ENCODE measurements at regions not wholly inside any gene's neighbourhood (a gene's known extent, or its start where the extent isn't known, plus 50 kb on each side); places are given as distances from the start of the nearest gene placed in this dataset.

- no peaks in the 10 kb centered on the region for H4K20me1 ChIP-seq (ENCODE audit: insufficient read depth)
- H3K36me3 ChIP-seq (ENCODE audit: low read depth) = no peaks in the 10 kb centered on the region
- no peaks in the 10 kb centered on the region for H3K27me3 ChIP-seq (replicated peaks; ENCODE audit: insufficient read depth)
- DNase-seq = no peak
- WGBS, 2 experiments (ENCODE audit: low coverage in 1 of 2, low lambda C conversion rate in 2 of 2, missing lambda C conversion rate in 2 of 2) = 80 to 86% methylated on average over 9 of the region's 9 CpGs
- no peak overlapping the region for H3K4me2 ChIP-seq (ENCODE audit: unreplicated experiment)
- in situ Hi-C loops (cut with MboI) = no loop called here
- TF ChIP-seq EZH2 (IDR thresholded peaks at IDR 0.05; ENCODE audit: insufficient read depth, poor library complexity, severe bottlenecking) = no peak
- no peak for TF ChIP-seq EZH2phosphoT487 (IDR thresholded peaks at IDR 0.05; ENCODE audit: insufficient read depth, low read depth)
- no peak overlapping the region for H2AFZ ChIP-seq
- H3F3A ChIP-seq (ENCODE audit: insufficient read depth) = peaks cover 33% of the 10 kb centered on the region
- no peak overlapping the region for H3K9ac ChIP-seq
- no peaks in the 10 kb centered on the region for H3K79me2 ChIP-seq (ENCODE audit: insufficient read depth)
- H3K9me2 ChIP-seq (ENCODE audit: insufficient read depth) = no peaks in the 10 kb centered on the region
- H3K4me1 ChIP-seq (ENCODE audit: insufficient read depth) = peaks cover 32% of the 10 kb centered on the region
- no peak overlapping the region for H3K4me3 ChIP-seq
- H3K9me3 ChIP-seq (ENCODE audit: low read depth) = no peaks in the 10 kb centered on the region
- no peak overlapping the region for H3K27ac ChIP-seq
These were observed 132.9 kb downstream of the SLC30A10 start for GRCh38 chr1:219795363-219795917.

GRCh38 chr1:219794085-219794743 lies 134.1 kb downstream of the SLC30A10 start:
- Histone ChIP-seq H3K4me2 (ENCODE audit: unreplicated experiment) (no peak overlapping the region), H3K4me1 (ENCODE audit: insufficient read depth) (peaks cover 32% of the 10 kb centered on the region), H3K27me3 (replicated peaks; ENCODE audit: insufficient read depth) (no peaks in the 10 kb centered on the region), H3K36me3 (ENCODE audit: low read depth) (no peaks in the 10 kb centered on the region), H3K79me2 (ENCODE audit: insufficient read depth) (no peaks in the 10 kb centered on the region), H3F3A (ENCODE audit: insufficient read depth) (peaks cover 31% of the 10 kb centered on the region), H3K4me3 (no peak overlapping the region), H2AFZ (no peak overlapping the region), H3K27ac (no peak overlapping the region), H3K9me2 (ENCODE audit: insufficient read depth) (no peaks in the 10 kb centered on the region), H3K9me3 (ENCODE audit: low read depth) (no peaks in the 10 kb centered on the region), H3K9ac (no peak overlapping the region), H4K20me1 (ENCODE audit: insufficient read depth) (no peaks in the 10 kb centered on the region)
- WGBS, 2 experiments (ENCODE audit: low coverage in 1 of 2, low lambda C conversion rate in 2 of 2, missing lambda C conversion rate in 2 of 2) = 93 to 95% methylated on average over 8 of the region's 8 CpGs
- in situ Hi-C loops (cut with MboI) = no loop called here
- TF ChIP-seq EZH2 (IDR thresholded peaks at IDR 0.05; ENCODE audit: insufficient read depth, poor library complexity, severe bottlenecking) = no peak
- no peak for DNase-seq

GRCh38 chr1:219792337-219793021 lies 135.9 kb downstream of the SLC30A10 start:
- Histone ChIP-seq H3K4me2 (ENCODE audit: unreplicated experiment) (peak overlapping the region; percentile 16), H2AFZ (no peak overlapping the region), H3K4me3 (no peak overlapping the region), H3K9me2 (ENCODE audit: insufficient read depth) (no peaks in the 10 kb centered on the region), H3F3A (ENCODE audit: insufficient read depth) (peaks cover 16% of the 10 kb centered on the region; the same call in 1 of the 2 replicates), H3K9ac (no peak overlapping the region), H4K20me1 (ENCODE audit: insufficient read depth) (no peaks in the 10 kb centered on the region), H3K27ac (no peak overlapping the region), H3K79me2 (ENCODE audit: insufficient read depth) (no peaks in the 10 kb centered on the region), H3K4me1 (ENCODE audit: insufficient read depth) (peaks cover 20% of the 10 kb centered on the region), H3K9me3 (ENCODE audit: low read depth) (no peaks in the 10 kb centered on the region), H3K36me3 (ENCODE audit: low read depth) (no peaks in the 10 kb centered on the region), H3K27me3 (replicated peaks; ENCODE audit: insufficient read depth) (no peaks in the 10 kb centered on the region)
- in situ Hi-C loops (cut with MboI) = no loop called here
- peak; percentile 80 for DNase-seq
- no peak for TF ChIP-seq EZH2 (IDR thresholded peaks at IDR 0.05; ENCODE audit: insufficient read depth, poor library complexity, severe bottlenecking)
- TF ChIP-seq EZH2phosphoT487 (IDR thresholded peaks at IDR 0.05; ENCODE audit: insufficient read depth, low read depth) = no peak
- WGBS, 2 experiments (ENCODE audit: low coverage in 1 of 2, low lambda C conversion rate in 2 of 2, missing lambda C conversion rate in 2 of 2) = 6 to 11% methylated on average over 3 of the region's 3 CpGs

DNA sequence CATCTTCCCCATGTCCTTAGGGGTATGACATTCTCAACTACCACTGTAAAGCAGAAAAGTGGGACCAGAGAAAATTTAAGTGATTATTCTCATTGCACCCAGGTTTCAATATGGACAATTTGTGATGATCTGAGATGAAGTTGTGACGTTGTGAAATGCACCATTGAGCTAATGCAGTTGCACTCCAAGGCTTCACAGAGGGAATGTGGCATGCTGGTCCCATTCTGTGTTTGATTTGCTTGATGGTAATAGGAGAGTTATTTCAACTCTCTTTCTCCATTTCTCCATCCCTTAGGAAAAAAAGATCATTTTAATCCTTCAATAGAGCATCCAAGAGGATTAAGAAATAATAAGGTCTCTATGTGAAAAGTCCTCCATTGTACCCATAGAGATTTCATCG lies 136.6 kb downstream of the SLC30A10 start:
- no peak overlapping the region for H3K4me3 ChIP-seq
- H3K9me2 ChIP-seq (ENCODE audit: insufficient read depth) = no peaks in the 10 kb centered on the region
- WGBS, 2 experiments (ENCODE audit: low coverage in 1 of 2, low lambda C conversion rate in 2 of 2, missing lambda C conversion rate in 2 of 2) = 0 to 13% methylated on average over 2 of the region's 2 CpGs
- TF ChIP-seq EZH2phosphoT487 (IDR thresholded peaks at IDR 0.05; ENCODE audit: insufficient read depth, low read depth) = no peak
- no peak for TF ChIP-seq EZH2 (IDR thresholded peaks at IDR 0.05; ENCODE audit: insufficient read depth, poor library complexity, severe bottlenecking)
- H3K4me1 ChIP-seq (ENCODE audit: insufficient read depth) = peaks cover 20% of the 10 kb centered on the region
- H2AFZ ChIP-seq = no peak overlapping the region
- H3K27me3 ChIP-seq (replicated peaks; ENCODE audit: insufficient read depth) = no peaks in the 10 kb centered on the region
- no peaks in the 10 kb centered on the region for H3K79me2 ChIP-seq (ENCODE audit: insufficient read depth)
- no peaks in the 10 kb centered on the region for H3K9me3 ChIP-seq (ENCODE audit: low read depth)
- H3K27ac ChIP-seq = no peak overlapping the region
- DNase-seq = no peak
- H3F3A ChIP-seq (ENCODE audit: insufficient read depth) = peaks cover 14% of the 10 kb centered on the region; the same call in 1 of the 2 replicates
- in situ Hi-C loops (cut with MboI) = no loop called here
- H3K4me2 ChIP-seq (ENCODE audit: unreplicated experiment) = peak overlapping the region; percentile 16
- no peaks in the 10 kb centered on the region for H4K20me1 ChIP-seq (ENCODE audit: insufficient read depth)
- H3K36me3 ChIP-seq (ENCODE audit: low read depth) = no peaks in the 10 kb centered on the region
- no peak overlapping the region for H3K9ac ChIP-seq
